Loucy (cell line): ENCODE measurements at regions not wholly inside any gene's neighbourhood (a gene's known extent, or its start where the extent isn't known, plus 50 kb on each side); places are given as distances from the start of the nearest gene placed in this dataset.

Experiments used
- H2AFZ ChIP-seq: fragments of 200-600 bp; sonication (generic); 2 replicates; pipeline ENCODE4 v1.6.0; 2016; ENCODE audit warnings: antibody characterized with exemption, mild to moderate bottlenecking, low read length, moderate library complexity
- H3F3A ChIP-seq: fragments of 200-600 bp; 2 replicates; pipeline ENCODE4 v1.6.0; 2016; ENCODE audit warnings: antibody characterized with exemption, low read depth, mild to moderate bottlenecking
- H3K27me3 ChIP-seq: fragments of 200-600 bp; sonication (generic); 2 replicates; pipeline ENCODE4 v1.6.1; 2014; ENCODE audit warnings: low read length, mild to moderate bottlenecking; ENCODE audit not compliant: insufficient read depth, poor library complexity, severe bottlenecking
- H3K36me3 ChIP-seq: fragments of 200-600 bp; sonication (generic); 2 replicates; pipeline ENCODE4 v1.6.1; 2016; ENCODE audit warnings: low read length; ENCODE audit not compliant: insufficient read depth
- H3K4me1 ChIP-seq: fragments of 200-600 bp; sonication (generic); 2 replicates; pipeline ENCODE4 v1.5.1; 2014; ENCODE audit warnings: low read length, mild to moderate bottlenecking; ENCODE audit not compliant: insufficient read depth, poor library complexity, severe bottlenecking
- H3K4me2 ChIP-seq: fragments of 200-600 bp; sonication (generic); 2 replicates; pipeline ENCODE4 v1.6.0; 2014; ENCODE audit warnings: antibody characterized with exemption, low read length, low read depth, mild to moderate bottlenecking; ENCODE audit not compliant: poor library complexity, severe bottlenecking
- H3K4me3 ChIP-seq: fragments of 200-600 bp; sonication (generic); 2 replicates; pipeline ENCODE4 v1.5.1; 2014; ENCODE audit warnings: low read length, mild to moderate bottlenecking, mixed read lengths; ENCODE audit not compliant: poor library complexity, severe bottlenecking
- H3K79me2 ChIP-seq: fragments of 200-600 bp; sonication (generic); 2 replicates; pipeline ENCODE4 v1.6.1; 2014; ENCODE audit warnings: low read length; ENCODE audit not compliant: insufficient read depth
- H3K9ac ChIP-seq: fragments of 200-600 bp; sonication (generic); 2 replicates; pipeline ENCODE4 v1.6.0; 2014; ENCODE audit warnings: mild to moderate bottlenecking, low read depth, low read length, moderate library complexity; ENCODE audit not compliant: poor library complexity, severe bottlenecking
- H3K9me2 ChIP-seq: fragments of 200-600 bp; sonication (generic); replicated peaks from 2 replicates; pipeline ENCODE4 v1.6.1; 2016; ENCODE audit warnings: low read depth, low read length, mixed read lengths
- H3K9me3 ChIP-seq: fragments of 200-600 bp; sonication (generic); 2 replicates; pipeline ENCODE4 v1.6.1; 2014; ENCODE audit warnings: mild to moderate bottlenecking, antibody characterized with exemption, low read length, low read depth; ENCODE audit not compliant: insufficient read depth
- H4K20me1 ChIP-seq: fragments of 200-600 bp; sonication (generic); 2 replicates; pipeline ENCODE4 v1.6.0; 2014; ENCODE audit warnings: antibody characterized with exemption, low read length, mild to moderate bottlenecking; ENCODE audit not compliant: insufficient read depth, poor library complexity, severe bottlenecking
- EZH2phosphoT487 ChIP-seq: fragments of 200-600 bp; IDR thresholded peaks from 2 replicates; pipeline ENCODE4 v1.6.1; 2018; ENCODE audit warnings: antibody characterized with exemption, mild to moderate bottlenecking, moderate library complexity, borderline replicate concordance
- TF ChIP-seq, protein P1 (sequence below): fragments of 200-600 bp; sonication (generic); conservative IDR thresholded peaks from 2 replicates; pipeline ENCODE4 v1.5.1; 2014; ENCODE audit warnings: mild to moderate bottlenecking, antibody characterized with exemption, low read length

DNA sequence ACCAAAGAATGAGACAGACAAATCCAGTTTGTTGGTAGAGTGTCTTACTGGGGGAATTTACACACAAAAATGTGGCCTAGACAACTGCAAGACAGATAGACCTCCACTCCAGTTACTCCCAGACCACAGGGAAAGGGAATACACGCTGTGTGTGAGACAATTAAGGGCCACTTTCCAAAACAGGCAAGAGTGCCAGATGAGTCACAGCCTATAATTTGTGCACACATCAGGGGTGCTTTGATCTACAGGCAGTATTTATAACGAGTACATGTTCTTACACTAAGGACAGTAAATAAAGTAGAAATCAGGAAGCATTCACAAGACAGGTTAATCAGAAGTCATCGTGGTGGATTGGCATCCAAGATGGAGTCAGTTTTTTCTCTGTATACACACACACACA, 114.8 kb downstream of the ZNF622 start:
- Histone ChIP-seq H3K79me2 (no peaks in the 10 kb centered on the region), H3K27me3 (no peaks in the 10 kb centered on the region), H3K4me1 (no peaks in the 10 kb centered on the region), H3K4me2 (no peak overlapping the region), H3K9ac (no peak overlapping the region), H3K9me2 (no peaks in the 10 kb centered on the region), H3F3A (no peaks in the 10 kb centered on the region), H3K36me3 (no peaks in the 10 kb centered on the region), H2AFZ (no peak overlapping the region), H4K20me1 (no peaks in the 10 kb centered on the region), H3K9me3 (no peaks in the 10 kb centered on the region), H3K4me3 (no peak overlapping the region)
- TF ChIP-seq, protein P1, sequence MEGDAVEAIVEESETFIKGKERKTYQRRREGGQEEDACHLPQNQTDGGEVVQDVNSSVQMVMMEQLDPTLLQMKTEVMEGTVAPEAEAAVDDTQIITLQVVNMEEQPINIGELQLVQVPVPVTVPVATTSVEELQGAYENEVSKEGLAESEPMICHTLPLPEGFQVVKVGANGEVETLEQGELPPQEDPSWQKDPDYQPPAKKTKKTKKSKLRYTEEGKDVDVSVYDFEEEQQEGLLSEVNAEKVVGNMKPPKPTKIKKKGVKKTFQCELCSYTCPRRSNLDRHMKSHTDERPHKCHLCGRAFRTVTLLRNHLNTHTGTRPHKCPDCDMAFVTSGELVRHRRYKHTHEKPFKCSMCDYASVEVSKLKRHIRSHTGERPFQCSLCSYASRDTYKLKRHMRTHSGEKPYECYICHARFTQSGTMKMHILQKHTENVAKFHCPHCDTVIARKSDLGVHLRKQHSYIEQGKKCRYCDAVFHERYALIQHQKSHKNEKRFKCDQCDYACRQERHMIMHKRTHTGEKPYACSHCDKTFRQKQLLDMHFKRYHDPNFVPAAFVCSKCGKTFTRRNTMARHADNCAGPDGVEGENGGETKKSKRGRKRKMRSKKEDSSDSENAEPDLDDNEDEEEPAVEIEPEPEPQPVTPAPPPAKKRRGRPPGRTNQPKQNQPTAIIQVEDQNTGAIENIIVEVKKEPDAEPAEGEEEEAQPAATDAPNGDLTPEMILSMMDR = no peak
- TF ChIP-seq EZH2phosphoT487 = no peak

DNA sequence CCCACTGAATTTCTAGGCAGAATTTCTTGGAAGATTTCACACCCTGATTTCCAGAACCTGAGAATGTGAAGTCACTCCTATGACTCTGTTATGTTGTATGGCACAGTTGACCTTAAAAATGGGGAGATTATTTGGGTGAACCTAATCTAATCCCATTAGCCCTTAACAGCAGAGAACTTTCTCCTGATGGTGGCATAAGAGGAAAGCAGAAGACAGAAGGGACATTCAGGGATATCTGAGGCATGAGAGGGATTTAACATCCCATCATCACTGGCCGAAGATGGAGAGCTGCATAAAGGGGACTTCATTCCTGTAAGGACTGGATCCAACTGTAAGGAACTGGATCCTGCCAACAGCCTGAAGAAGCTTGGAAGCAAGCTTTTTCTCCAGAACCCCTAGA, 119.2 kb downstream of the ZNF622 start:
- H3K9me2 ChIP-seq = no peaks in the 10 kb centered on the region
- TF ChIP-seq, protein P1 = no peak
- TF ChIP-seq EZH2phosphoT487 = no peak
- H3K79me2 ChIP-seq = no peaks in the 10 kb centered on the region
- H3K4me2 ChIP-seq = no peak overlapping the region
- H3K9me3 ChIP-seq = no peaks in the 10 kb centered on the region
- no peak overlapping the region for H3K4me3 ChIP-seq
- H3K9ac ChIP-seq = no peak overlapping the region
- H3K36me3 ChIP-seq = no peaks in the 10 kb centered on the region
- no peaks in the 10 kb centered on the region for H3K27me3 ChIP-seq
- H2AFZ ChIP-seq = no peak overlapping the region
- no peaks in the 10 kb centered on the region for H3F3A ChIP-seq
- H3K4me1 ChIP-seq = no peaks in the 10 kb centered on the region
- no peaks in the 10 kb centered on the region for H4K20me1 ChIP-seq

DNA sequence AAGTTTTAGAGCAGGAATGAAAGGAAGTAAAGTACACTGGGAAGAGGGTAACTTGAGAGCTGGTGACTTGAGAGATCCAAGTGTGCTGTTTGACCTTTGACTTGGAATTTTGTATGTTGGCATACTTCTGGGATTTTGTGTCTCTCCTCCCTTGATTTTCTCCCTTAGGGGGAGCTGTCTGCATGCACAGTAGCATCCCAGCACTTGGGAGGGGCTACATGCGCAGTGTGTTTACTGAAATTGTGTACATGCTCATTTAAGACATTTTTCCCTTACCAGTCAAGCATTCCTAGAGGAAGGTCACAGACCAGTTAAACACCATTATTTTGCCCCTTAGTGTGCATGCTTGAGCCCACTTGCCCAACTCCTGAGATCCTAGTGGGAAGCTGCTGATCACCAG, 120.1 kb downstream of the ZNF622 start:
- Histone ChIP-seq H3K9ac (no peak overlapping the region), H3K36me3 (no peaks in the 10 kb centered on the region), H3K4me3 (no peak overlapping the region)

More for the DNA sequence above, 120.1 kb downstream of the ZNF622 start:
- no peaks in the 10 kb centered on the region for H3K9me2 ChIP-seq
- no peaks in the 10 kb centered on the region for H4K20me1 ChIP-seq
- no peaks in the 10 kb centered on the region for H3K9me3 ChIP-seq
- no peaks in the 10 kb centered on the region for H3K79me2 ChIP-seq
- H3K27me3 ChIP-seq = no peaks in the 10 kb centered on the region
- no peak overlapping the region for H3K4me2 ChIP-seq
- no peaks in the 10 kb centered on the region for H3K4me1 ChIP-seq
- TF ChIP-seq, protein P1 = no peak
- TF ChIP-seq EZH2phosphoT487 = no peak
- no peaks in the 10 kb centered on the region for H3F3A ChIP-seq
- H2AFZ ChIP-seq = no peak overlapping the region
